GM08714 (cell line): ENCODE measurements at regions not wholly inside any gene's neighbourhood (a gene's known extent, or its start where the extent isn't known, plus 50 kb on each side); places are given as distances from the start of the nearest gene placed in this dataset.

ENCODE experiments used
- H3K4me3 ChIP-seq: fragments of 200-500 bp; sonication (Bioruptor generic); 2 replicates; pipeline ENCODE4 v1.5.1; 2014; ENCODE audit warnings: mild to moderate bottlenecking, low read length, inconsistent platforms
- ZNF274 ChIP-seq: IDR thresholded peaks from 2 replicates; pipeline ENCODE4 v1.6.1; 2012; ENCODE audit warnings: mild to moderate bottlenecking, low read depth, low read length

GRCh38 chrX:45868425-45868824 lies 667.7 kb upstream of the DIPK2B start:
- TF ChIP-seq ZNF274 = no peak

GRCh38 chrX:45862801-45863200 lies 662.1 kb upstream of the DIPK2B start:
- no peak for TF ChIP-seq ZNF274

More at GRCh38 chrX:45868425-45868824, 667.7 kb upstream of the DIPK2B start:
- H3K4me3 ChIP-seq = no peak overlapping the region

GRCh38 chrX:45860450-45860849 lies 659.8 kb upstream of the DIPK2B start:
- H3K4me3 ChIP-seq = no peak overlapping the region
- TF ChIP-seq ZNF274 = no peak

More at GRCh38 chrX:45862801-45863200, 662.1 kb upstream of the DIPK2B start:
- H3K4me3 ChIP-seq = no peak overlapping the region

- no peak for TF ChIP-seq ZNF274
- no peak overlapping the region for H3K4me3 ChIP-seq
Measured at GRCh38 chrX:45859407-45859806, 658.7 kb upstream of the DIPK2B start.

GRCh38 chrX:45852884-45853283 lies 652.2 kb upstream of the DIPK2B start:
- no peak overlapping the region for H3K4me3 ChIP-seq
- TF ChIP-seq ZNF274 = no peak

GRCh38 chrX:45851434-45851991 lies 650.8 kb upstream of the DIPK2B start:
- H3K4me3 ChIP-seq = peak overlapping the region; percentile 40; the same call in 1 of the 2 replicates

GRCh38 chrX:45850775-45851433 lies 650.2 kb upstream of the DIPK2B start:
- TF ChIP-seq ZNF274 = no peak
- H3K4me3 ChIP-seq = peak overlapping the region; percentile 40

More at GRCh38 chrX:45851434-45851991, 650.8 kb upstream of the DIPK2B start:
- TF ChIP-seq ZNF274 = no peak

- H3K4me3 ChIP-seq = peak overlapping the region; percentile 40
- TF ChIP-seq ZNF274 = no peak
Measured at GRCh38 chrX:45850197-45850774, 649.6 kb upstream of the DIPK2B start.

GRCh38 chrX:45849261-45849862 lies 648.7 kb upstream of the DIPK2B start:
- H3K4me3 ChIP-seq = no peak overlapping the region; the same call in 1 of the 2 replicates
- TF ChIP-seq ZNF274 = no peak

GRCh38 chrX:45847961-45848360 lies 647.3 kb upstream of the DIPK2B start:
- no peak overlapping the region for H3K4me3 ChIP-seq

GRCh38 chrX:45846328-45846727 lies 645.7 kb upstream of the DIPK2B start:
- H3K4me3 ChIP-seq = no peak overlapping the region
- TF ChIP-seq ZNF274 = no peak

More at GRCh38 chrX:45847961-45848360, 647.3 kb upstream of the DIPK2B start:
- no peak for TF ChIP-seq ZNF274

GRCh38 chrX:45845142-45845541 lies 644.5 kb upstream of the DIPK2B start:
- no peak for TF ChIP-seq ZNF274
- H3K4me3 ChIP-seq = no peak overlapping the region

- H3K4me3 ChIP-seq = no peak overlapping the region
- no peak for TF ChIP-seq ZNF274
Measured at GRCh38 chrX:45843518-45843917, 642.8 kb upstream of the DIPK2B start.

GRCh38 chrX:45842926-45843315 lies 642.2 kb upstream of the DIPK2B start:
- no peak for TF ChIP-seq ZNF274
- no peak overlapping the region for H3K4me3 ChIP-seq

- no peak overlapping the region for H3K4me3 ChIP-seq
- no peak for TF ChIP-seq ZNF274
Measured at GRCh38 chrX:45842207-45842925, 641.7 kb upstream of the DIPK2B start.
